HL-60 (cell line): ENCODE measurements at regions not wholly inside any gene's neighbourhood (a gene's known extent, or its start where the extent isn't known, plus 50 kb on each side); places are given as distances from the start of the nearest gene placed in this dataset.

Experiments
- DNase-seq, 2 experiments: peaks; one replicate each; pipeline ENCODE4 v3.0.0-alpha.2; 2010 to 2020; ENCODE audit warnings: low read depth in 1 of 2, low spot score in 1 of 2
- H3K27ac ChIP-seq: fragments of 250-450 bp; sonication (Bioruptor Pico); replicated peaks from 2 replicates; pipeline ENCODE4 v1.5.1; 2020; ENCODE audit warnings: mild to moderate bottlenecking, moderate library complexity
- H3K27me3 ChIP-seq: fragments of 250-450 bp; sonication (Bioruptor Pico); 2 replicates; pipeline ENCODE4 v1.5.1; 2021; ENCODE audit warnings: mild to moderate bottlenecking, moderate library complexity; ENCODE audit not compliant: insufficient read depth, poor library complexity, severe bottlenecking
- H3K4me3 ChIP-seq: replicated peaks from 2 replicates; pipeline ENCODE4 v1.5.1; 2011; ENCODE audit warnings: mild to moderate bottlenecking, control low read depth, low read length; ENCODE audit not compliant: insufficient read depth
- GABPA ChIP-seq: IDR thresholded peaks from 2 replicates; pipeline ENCODE4 v1.6.1; 2012; ENCODE audit warnings: low read depth
- POLR2AphosphoS5 ChIP-seq: IDR thresholded peaks from 2 replicates; pipeline ENCODE4 v1.6.1; 2012; ENCODE audit warnings: low read depth
- REST ChIP-seq: IDR thresholded peaks from 2 replicates; pipeline ENCODE4 v1.6.1; 2012; ENCODE audit warnings: low read depth; ENCODE audit not compliant: insufficient replicate concordance
- SPI1 ChIP-seq: IDR thresholded peaks from 2 replicates; pipeline ENCODE4 v1.6.1; 2012; ENCODE audit warnings: low read depth, mild to moderate bottlenecking, borderline replicate concordance
- TF ChIP-seq, protein P1 (sequence below): IDR thresholded peaks from one replicate; pipeline ENCODE4 v1.5.1; 2011; ENCODE audit warnings: low read length, control low read depth, inconsistent platforms; ENCODE audit not compliant: insufficient read depth

- no peak overlapping the region for H3K27ac ChIP-seq
- H3K4me3 ChIP-seq, result no peak overlapping the region
- TF ChIP-seq REST (no peak), POLR2AphosphoS5 (no peak), GABPA (no peak), SPI1 (no peak)
- TF ChIP-seq, protein P1, sequence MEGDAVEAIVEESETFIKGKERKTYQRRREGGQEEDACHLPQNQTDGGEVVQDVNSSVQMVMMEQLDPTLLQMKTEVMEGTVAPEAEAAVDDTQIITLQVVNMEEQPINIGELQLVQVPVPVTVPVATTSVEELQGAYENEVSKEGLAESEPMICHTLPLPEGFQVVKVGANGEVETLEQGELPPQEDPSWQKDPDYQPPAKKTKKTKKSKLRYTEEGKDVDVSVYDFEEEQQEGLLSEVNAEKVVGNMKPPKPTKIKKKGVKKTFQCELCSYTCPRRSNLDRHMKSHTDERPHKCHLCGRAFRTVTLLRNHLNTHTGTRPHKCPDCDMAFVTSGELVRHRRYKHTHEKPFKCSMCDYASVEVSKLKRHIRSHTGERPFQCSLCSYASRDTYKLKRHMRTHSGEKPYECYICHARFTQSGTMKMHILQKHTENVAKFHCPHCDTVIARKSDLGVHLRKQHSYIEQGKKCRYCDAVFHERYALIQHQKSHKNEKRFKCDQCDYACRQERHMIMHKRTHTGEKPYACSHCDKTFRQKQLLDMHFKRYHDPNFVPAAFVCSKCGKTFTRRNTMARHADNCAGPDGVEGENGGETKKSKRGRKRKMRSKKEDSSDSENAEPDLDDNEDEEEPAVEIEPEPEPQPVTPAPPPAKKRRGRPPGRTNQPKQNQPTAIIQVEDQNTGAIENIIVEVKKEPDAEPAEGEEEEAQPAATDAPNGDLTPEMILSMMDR, result no peak
- H3K27me3 ChIP-seq, result no peaks in the 10 kb centered on the region
- no peak for DNase-seq
Measured at GRCh38 chr20:62563561-62563960, 78.7 kb upstream of the SLCO4A1 start.

GRCh38 chr20:62564456-62565245 lies 77.7 kb upstream of the SLCO4A1 start:
- Histone ChIP-seq H3K27ac (no peak overlapping the region), H3K4me3 (no peak overlapping the region), H3K27me3 (peaks cover 5% of the 10 kb centered on the region)
- DNase-seq, result no peak
- TF ChIP-seq, protein P1, result no peak
- TF ChIP-seq GABPA (no peak), SPI1 (no peak), POLR2AphosphoS5 (no peak), REST (no peak)

GRCh38 chr20:62566266-62566665 lies 76.0 kb upstream of the SLCO4A1 start:
- DNase-seq, result no peak
- no peak overlapping the region for H3K4me3 ChIP-seq
- H3K27ac ChIP-seq, result no peak overlapping the region
- TF ChIP-seq POLR2AphosphoS5 (no peak), SPI1 (no peak), GABPA (no peak), REST (no peak)
- TF ChIP-seq, protein P1, result no peak
- H3K27me3 ChIP-seq, result peaks cover 10% of the 10 kb centered on the region
